Fibroblast of peridontal ligament (primary cell): ENCODE measurements at regions not wholly inside any gene's neighbourhood (a gene's known extent, or its start where the extent isn't known, plus 50 kb on each side); places are given as distances from the start of the nearest gene placed in this dataset.
A peak's percentile ranks its signal among the peaks of the same experiment; 100 is the strongest.

Experiments used
- DNase-seq: peaks from one replicate; pipeline ENCODE4 v3.0.0-alpha.2; 2010; ENCODE audit errors: extremely low read depth

- DNase-seq: no peak
Measured at GRCh38 chr16:86380030-86380429, 130.3 kb upstream of the FOXF1 start.

DNA sequence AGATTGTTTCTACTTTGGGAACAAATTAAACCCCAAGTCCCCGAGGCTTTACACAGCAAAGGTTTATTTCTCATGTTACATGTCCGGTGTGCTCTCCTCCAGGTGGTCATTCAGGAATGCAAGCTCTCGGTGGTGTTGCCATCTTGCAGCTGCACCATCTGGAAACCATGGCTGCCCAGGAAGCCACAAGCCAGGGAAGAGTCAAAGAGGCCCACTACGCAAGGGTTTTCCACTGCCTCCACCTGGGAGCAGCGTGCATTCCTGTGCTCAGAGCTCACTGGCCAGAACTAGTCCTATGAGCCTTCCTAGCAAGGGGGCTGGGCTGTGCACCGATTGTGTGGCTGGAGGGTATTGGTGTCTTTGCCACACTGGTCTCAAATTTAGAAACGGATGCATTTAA lies 128.8 kb upstream of the FOXF1 start:
- no peak for DNase-seq

GRCh38 chr16:86382067-86382773 lies 128.1 kb upstream of the FOXF1 start:
- DNase-seq: no peak

- DNase-seq: no peak
Measured at GRCh38 chr16:86382774-86383407, 127.4 kb upstream of the FOXF1 start.

GRCh38 chr16:86383488-86384262 lies 126.7 kb upstream of the FOXF1 start:
- peak; percentile 96 for DNase-seq

DNA sequence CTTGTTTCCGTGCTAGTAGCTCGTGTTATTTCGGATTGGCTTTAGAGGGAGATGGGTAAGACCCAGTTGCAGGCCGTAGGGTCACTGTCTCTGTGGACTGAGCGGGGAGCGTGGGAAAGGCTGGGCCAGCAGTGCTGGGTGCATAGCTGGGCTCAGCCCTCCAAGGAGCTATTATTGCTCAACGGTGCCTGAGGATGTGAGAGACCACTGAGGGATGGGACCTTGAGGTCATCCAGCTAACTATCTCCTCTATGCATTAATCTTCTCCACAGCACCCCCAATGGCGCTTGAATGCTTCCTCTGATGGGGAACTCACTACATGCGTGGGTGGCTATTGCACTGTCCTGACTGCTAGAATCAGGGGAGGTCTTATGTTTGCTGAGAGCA lies 126.1 kb upstream of the FOXF1 start:
- no peak for DNase-seq

- DNase-seq: no peak
Measured at GRCh38 chr16:86384980-86385379, 125.3 kb upstream of the FOXF1 start.

DNA sequence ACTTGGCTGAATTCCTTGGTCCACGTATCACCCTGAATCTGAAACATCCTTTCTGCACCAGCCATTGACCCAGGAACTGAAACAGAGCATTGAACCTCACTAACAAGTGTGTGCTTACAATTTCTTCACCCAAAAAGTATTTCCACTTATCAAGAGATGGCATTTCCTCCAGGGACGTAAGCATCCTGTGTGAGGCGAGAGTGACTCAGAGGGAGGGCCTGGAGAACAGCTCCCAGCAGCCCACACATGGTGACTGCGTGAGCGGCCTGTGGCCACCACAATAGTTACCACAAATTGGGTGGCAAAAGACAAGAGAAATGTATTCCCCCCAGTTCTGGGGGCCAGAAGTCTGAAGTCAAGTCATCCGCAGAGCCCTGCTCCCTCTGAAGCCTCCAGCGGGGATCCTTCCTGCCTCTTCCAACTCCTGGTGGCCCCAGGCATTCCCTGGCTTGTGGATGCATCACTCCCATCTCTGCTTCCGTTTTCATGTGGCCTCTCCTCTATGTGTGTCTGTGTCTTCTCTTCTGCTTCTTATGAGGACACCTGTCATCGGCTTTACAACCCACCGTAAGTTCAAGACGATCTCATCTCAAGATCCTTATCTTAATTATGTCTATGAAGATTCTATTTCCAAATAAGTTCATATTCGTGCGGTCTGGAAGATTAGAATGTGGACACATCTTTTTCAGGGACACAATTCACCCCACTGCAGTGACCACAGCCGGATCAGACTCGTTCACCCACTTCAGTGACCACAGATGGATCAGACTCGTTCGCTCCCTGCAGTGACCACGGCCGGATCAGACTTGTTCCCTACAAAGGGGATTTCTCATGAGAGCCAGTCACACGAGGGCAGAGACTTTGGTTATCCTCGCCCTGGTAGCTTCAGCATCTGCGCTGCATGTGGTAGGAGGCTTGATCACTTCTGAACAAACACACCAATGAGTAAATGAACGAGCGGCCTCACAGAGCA lies 122.6 kb upstream of the FOXF1 start:
- DNase-seq: peak; percentile 89

DNA sequence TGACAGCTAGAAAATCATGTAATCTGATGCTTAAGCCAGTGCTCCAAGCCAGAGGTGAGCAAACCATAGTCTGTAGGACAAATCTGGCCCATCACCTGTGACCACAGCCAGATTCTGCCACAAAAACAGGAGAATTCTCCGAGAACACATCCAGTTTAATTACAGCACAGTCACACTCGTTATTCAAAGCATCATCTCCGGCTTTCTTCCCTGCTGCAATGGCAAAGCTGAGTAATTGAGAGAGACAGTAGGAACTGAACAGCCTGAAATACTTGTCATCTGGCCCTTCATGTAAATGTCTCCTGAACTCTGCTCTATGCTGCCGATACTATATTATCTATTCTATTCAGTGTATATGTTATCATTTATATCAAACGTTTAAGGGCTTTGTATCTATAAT lies 121.4 kb upstream of the FOXF1 start:
- DNase-seq: no peak

DNA sequence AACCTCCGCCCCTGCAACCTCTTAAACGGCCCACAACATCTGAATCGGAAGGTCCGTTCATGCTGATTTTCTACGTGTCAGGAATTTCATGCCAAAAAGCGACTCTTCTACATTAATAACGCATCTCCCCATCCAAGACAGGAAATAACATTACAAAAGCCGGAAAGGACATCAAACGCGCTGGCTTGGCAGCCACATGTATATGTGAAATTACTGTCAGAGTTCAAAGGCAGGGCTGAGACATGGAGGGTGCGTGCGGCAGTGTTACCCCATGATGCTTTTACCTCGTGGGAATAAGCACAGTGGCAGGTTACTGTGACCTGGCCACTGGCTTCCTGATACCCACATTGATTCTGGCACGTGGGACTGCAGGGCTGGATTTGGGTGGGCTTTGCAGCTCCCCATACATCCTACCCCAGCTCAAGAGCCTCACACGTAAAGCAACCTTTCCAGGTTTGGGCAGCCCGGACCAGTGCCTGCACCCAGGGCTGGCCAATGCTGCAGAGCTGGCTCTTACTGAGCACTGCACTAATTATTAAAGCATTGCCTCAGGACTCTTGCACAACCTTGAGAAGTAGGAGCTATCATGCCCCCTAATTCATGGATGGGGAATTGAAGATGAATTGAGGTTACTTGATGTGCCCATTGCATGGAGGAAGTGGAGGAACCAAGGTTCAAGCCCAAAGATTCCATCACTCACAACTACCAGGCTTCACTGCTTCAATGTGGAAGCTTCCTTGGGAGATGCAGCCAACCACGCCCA lies 120.6 kb upstream of the FOXF1 start:
- no peak for DNase-seq

- DNase-seq: no peak
Measured at GRCh38 chr16:86390335-86390734, 120.0 kb upstream of the FOXF1 start.

GRCh38 chr16:86391486-86391885 lies 118.8 kb upstream of the FOXF1 start:
- peak; percentile 81 for DNase-seq

GRCh38 chr16:86391984-86392383 lies 118.3 kb upstream of the FOXF1 start:
- DNase-seq: peak; percentile 80

DNA sequence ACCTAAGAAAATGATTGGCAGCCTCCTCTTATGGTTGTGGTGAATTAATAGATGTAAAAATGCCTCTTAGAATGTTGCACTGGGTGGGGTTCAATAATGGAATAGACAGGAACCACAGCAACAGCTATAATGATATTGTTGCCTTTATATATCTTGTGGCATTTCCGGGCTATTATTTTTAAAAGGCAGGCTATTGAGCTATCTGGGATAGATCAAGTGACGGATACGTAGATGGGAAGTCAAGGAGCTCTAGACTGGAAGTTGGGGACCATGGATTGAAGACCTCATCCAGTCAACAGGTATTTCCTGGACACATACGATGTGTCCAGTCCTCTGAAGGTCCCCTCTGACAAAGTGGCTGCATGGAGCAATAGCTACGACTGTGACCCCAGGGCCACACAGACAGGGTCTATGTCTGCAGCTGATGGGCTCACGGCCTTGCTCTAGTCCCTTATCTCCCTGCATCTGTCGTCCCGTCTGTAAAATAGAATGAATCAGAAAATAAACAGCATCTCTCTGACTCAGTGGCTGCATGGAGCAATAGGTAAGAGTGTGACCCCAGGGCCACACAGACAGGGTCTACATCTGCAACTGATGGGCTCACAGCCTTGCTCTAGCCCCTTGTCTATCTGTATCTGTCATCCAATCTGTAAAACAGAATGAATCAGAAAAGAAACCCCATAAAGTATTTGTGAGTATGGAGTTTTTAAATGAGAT lies 117.7 kb upstream of the FOXF1 start:
- DNase-seq: no peak

- DNase-seq: no peak
Measured at GRCh38 chr16:86393907-86394626, 116.3 kb upstream of the FOXF1 start.

DNA sequence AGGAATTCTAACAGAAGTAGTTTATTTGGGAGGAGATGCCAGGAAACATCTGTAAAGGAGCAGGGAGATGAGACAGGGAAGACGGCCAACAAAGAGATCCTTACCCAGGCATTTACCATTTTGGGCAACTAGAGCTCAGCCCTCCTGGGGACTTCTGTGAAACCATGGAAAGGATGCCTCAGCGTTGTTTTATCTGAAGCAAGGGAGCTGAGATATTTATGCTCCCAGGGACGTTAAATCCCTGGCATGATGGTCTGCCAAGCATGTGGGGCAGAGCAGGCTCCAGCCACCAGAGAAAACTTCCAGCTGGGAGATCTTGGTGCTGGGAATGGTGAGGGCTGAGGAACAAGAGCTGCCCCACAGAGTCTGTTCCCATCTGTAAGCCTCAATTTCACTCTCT lies 114.8 kb upstream of the FOXF1 start:
- DNase-seq: no peak

DNA sequence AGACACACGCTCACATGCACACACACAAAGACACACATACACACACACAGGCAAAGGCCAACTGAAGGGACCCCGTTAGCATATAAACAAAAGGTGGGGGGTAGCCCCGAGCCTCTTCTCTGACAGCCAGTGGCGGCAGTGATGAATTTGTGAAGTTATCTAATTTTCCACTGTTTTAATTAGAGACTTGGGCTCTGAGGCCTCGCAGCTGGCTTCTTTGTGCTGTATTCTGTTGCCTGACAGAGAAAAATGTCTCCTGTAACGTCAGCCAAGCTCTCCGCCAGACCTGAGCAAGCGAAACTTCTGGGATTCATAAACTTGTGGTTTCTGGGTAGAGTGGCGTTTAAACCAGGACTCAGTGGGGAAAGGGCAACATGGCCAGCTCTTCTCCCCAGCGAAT lies 113.9 kb upstream of the FOXF1 start:
- DNase-seq: peak; percentile 90

GRCh38 chr16:86396901-86397311 lies 113.4 kb upstream of the FOXF1 start:
- peak; percentile 77 for DNase-seq

DNA sequence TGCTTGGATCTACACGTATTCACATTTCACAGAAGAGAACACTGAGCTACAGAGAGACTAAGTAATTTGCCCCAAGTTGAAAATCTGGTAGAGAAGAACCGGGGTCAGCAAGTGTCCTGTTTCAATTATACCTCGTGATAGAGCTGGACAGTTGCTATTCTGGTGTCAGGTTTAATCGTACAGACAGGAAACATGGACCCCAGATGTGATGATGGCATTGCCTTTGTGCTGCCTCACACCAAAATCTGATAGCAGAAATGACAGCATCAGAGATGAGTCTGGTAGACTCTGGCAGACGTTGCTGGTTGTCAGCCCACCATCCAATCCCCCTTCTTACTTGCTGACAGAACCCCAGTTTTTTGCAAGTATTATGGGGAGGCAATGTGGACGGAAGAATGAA lies 112.1 kb upstream of the FOXF1 start:
- DNase-seq: no peak

- no peak for DNase-seq
Measured at GRCh38 chr16:86398622-86399021, 111.7 kb upstream of the FOXF1 start.
